Head of caudate nucleus (tissue), 42 donors: ENCODE measurements at regions not wholly inside any gene's neighbourhood (a gene's known extent, or its start where the extent isn't known, plus 50 kb on each side); places are given as distances from the start of the nearest gene placed in this dataset.

Source experiments
- DNase-seq, 42 donors: peaks; one replicate each; pipeline versions ENCODE4 v3.0.0 to v3.0.0-alpha.2; 2020 to 2021; ENCODE audit warnings: mixed read lengths in 7 of 42
- intact Hi-C: fragments of 100-400 bp; cut with DNase I; formaldehyde crosslinking; loops from one replicate; pipeline ENCODE4 v1.15.0; 2022

GRCh38 chr15:70498096-70498626 lies 265.2 kb downstream of the UACA start:
- intact Hi-C loops: no loop called here
- DNase-seq: no peak

- intact Hi-C loops: no loop called here
- DNase-seq: no peak
Measured at GRCh38 chr15:70497661-70498060, 265.7 kb downstream of the UACA start.

GRCh38 chr15:70495991-70496599 lies 267.3 kb downstream of the UACA start:
- no peak for DNase-seq
- intact Hi-C loops: no loop called here

- intact Hi-C loops: no loop called here
- no peak for DNase-seq
Measured at GRCh38 chr15:70494852-70495571, 268.3 kb downstream of the UACA start.

GRCh38 chr15:70494517-70494851 lies 268.9 kb downstream of the UACA start:
- intact Hi-C loops: no loop called here

GRCh38 chr15:70493787-70494516 lies 269.4 kb downstream of the UACA start:
- no peak for DNase-seq
- intact Hi-C loops: no loop called here

More at GRCh38 chr15:70494517-70494851, 268.9 kb downstream of the UACA start:
- DNase-seq: no peak

- intact Hi-C loops: no loop called here
- no peak for DNase-seq
Measured at GRCh38 chr15:70493376-70493775, 270.0 kb downstream of the UACA start.

GRCh38 chr15:70492240-70493177 lies 270.8 kb downstream of the UACA start:
- peak in 32 of 42 donors; percentile 5 to 78 (median 45) for DNase-seq
- intact Hi-C loops: no loop called here

GRCh38 chr15:70491641-70492040 lies 271.7 kb downstream of the UACA start:
- intact Hi-C loops: no loop called here
- no peak for DNase-seq

- no peak for DNase-seq
- intact Hi-C loops: no loop called here
Measured at GRCh38 chr15:70491201-70491621, 272.1 kb downstream of the UACA start.

- intact Hi-C loops: no loop called here
- no peak for DNase-seq
Measured at GRCh38 chr15:70490838-70491155, 272.6 kb downstream of the UACA start.

GRCh38 chr15:70490148-70490837 lies 273.1 kb downstream of the UACA start:
- no peak for DNase-seq
- intact Hi-C loops: no loop called here

- no peak for DNase-seq
- intact Hi-C loops: loop anchor here (5.0 to 10.0 kb wide), 2 partner anchors 914 to 1012 kb away; no protein-coding TSS in a partner anchor
Measured at GRCh38 chr15:70488941-70489848, 274.2 kb downstream of the UACA start.

- intact Hi-C loops: loop anchor here (5.0 to 10.0 kb wide), 2 partner anchors 913 to 1011 kb away; no protein-coding TSS in a partner anchor
- DNase-seq: peak in 41 of 42 donors; percentile 51 to 90 (median 79)
Measured at GRCh38 chr15:70488002-70488605, 275.3 kb downstream of the UACA start.

GRCh38 chr15:70487387-70487740 lies 276.0 kb downstream of the UACA start:
- intact Hi-C loops: loop anchor here (2.0 to 10.0 kb wide), 3 partner anchors 31 to 1010 kb away; no protein-coding TSS in a partner anchor
- DNase-seq: no peak

- intact Hi-C loops: loop anchor here (2.0 to 10.0 kb wide), 3 partner anchors 30 to 1009 kb away; no protein-coding TSS in a partner anchor
- peak in 13 of 42 donors; percentile 14 to 52 (median 38) for DNase-seq
Measured at GRCh38 chr15:70486451-70487386, 276.6 kb downstream of the UACA start.
